SU-DHL-6 (cell line): ENCODE measurements at regions not wholly inside any gene's neighbourhood (a gene's known extent, or its start where the extent isn't known, plus 50 kb on each side); places are given as distances from the start of the nearest gene placed in this dataset.

Experiments used
- EZH2phosphoT487 ChIP-seq: fragments of 200-600 bp; sonication (generic), shearing (Covaris generic); conservative IDR thresholded peaks from 2 replicates; pipeline ENCODE4 v1.6.1; 2018; ENCODE audit warnings: mild to moderate bottlenecking, antibody characterized with exemption, low read length, moderate library complexity, mixed read lengths
- TF ChIP-seq, protein P1 (sequence below): fragments of 200-600 bp; sonication (generic); IDR thresholded peaks from one replicate; pipeline ENCODE4 v1.5.1; 2017; ENCODE audit warnings: antibody characterized with exemption, mild to moderate bottlenecking, low read length, moderate library complexity; ENCODE audit not compliant: insufficient read depth, poor library complexity, severe bottlenecking

DNA sequence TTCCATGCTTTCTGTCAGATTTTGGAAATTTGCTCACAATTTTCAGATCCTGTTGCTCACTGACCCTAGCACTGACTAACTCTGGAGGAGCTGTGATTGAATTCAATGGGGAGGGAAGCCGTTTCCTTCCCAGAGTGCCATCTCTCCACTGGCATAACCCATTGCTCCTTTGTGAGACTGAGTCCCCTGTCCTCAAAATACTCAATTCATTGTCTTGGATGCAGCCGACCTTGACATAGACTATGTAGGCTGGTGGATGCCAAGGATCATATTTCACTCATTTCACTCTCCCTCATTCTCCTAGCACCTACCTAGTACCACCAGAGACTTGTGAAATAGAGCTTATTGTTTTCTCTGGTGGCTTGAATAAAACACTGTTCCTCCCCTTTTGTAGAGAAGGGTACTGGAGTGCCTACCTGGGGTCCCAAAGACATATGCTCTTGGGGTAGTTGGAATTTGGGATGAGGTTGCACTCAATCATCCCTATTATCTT is 511.3 kb upstream of the ZMIZ1 start:
- TF ChIP-seq, protein P1, sequence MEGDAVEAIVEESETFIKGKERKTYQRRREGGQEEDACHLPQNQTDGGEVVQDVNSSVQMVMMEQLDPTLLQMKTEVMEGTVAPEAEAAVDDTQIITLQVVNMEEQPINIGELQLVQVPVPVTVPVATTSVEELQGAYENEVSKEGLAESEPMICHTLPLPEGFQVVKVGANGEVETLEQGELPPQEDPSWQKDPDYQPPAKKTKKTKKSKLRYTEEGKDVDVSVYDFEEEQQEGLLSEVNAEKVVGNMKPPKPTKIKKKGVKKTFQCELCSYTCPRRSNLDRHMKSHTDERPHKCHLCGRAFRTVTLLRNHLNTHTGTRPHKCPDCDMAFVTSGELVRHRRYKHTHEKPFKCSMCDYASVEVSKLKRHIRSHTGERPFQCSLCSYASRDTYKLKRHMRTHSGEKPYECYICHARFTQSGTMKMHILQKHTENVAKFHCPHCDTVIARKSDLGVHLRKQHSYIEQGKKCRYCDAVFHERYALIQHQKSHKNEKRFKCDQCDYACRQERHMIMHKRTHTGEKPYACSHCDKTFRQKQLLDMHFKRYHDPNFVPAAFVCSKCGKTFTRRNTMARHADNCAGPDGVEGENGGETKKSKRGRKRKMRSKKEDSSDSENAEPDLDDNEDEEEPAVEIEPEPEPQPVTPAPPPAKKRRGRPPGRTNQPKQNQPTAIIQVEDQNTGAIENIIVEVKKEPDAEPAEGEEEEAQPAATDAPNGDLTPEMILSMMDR: no peak
- no peak for TF ChIP-seq EZH2phosphoT487
